SU-DHL-6 (cell line): ENCODE measurements at regions not wholly inside any gene's neighbourhood (a gene's known extent, or its start where the extent isn't known, plus 50 kb on each side); places are given as distances from the start of the nearest gene placed in this dataset.

Experiments
- H2AFZ ChIP-seq: fragments of 200-600 bp; sonication (generic); 2 replicates; pipeline ENCODE4 v1.6.1; 2014; ENCODE audit warnings: low read depth, mild to moderate bottlenecking, moderate library complexity, mixed read lengths, antibody characterized with exemption, low read length; ENCODE audit not compliant: severe bottlenecking
- H3F3A ChIP-seq: fragments of 200-600 bp; shearing (Covaris generic); 2 replicates; pipeline ENCODE4 v1.6.0; 2016; ENCODE audit warnings: antibody characterized with exemption, mild to moderate bottlenecking; ENCODE audit not compliant: insufficient read depth
- H3K27ac ChIP-seq: fragments of 200-600 bp; sonication (generic); 2 replicates; pipeline ENCODE4 v1.5.1; 2016; ENCODE audit warnings: low read depth, mild to moderate bottlenecking, low read length, moderate library complexity, mixed read lengths
- H3K27me3 ChIP-seq: fragments of 200-600 bp; sonication (generic), shearing (Covaris generic); 2 replicates; pipeline ENCODE4 v1.6.0; 2014; ENCODE audit warnings: mild to moderate bottlenecking, low read length
- H3K36me3 ChIP-seq: fragments of 200-600 bp; sonication (generic); 2 replicates; pipeline ENCODE4 v1.6.1; 2014; ENCODE audit warnings: mild to moderate bottlenecking, low read length, mixed read lengths
- H3K4me2 ChIP-seq: fragments of 300-600, 200-600 bp; shearing (Covaris generic), sonication (generic); 2 replicates; pipeline ENCODE4 v1.6.0; 2014; ENCODE audit warnings: low read length, low read depth, mild to moderate bottlenecking; ENCODE audit not compliant: poor library complexity, severe bottlenecking
- H3K4me3 ChIP-seq: fragments of 200-600 bp; sonication (generic); 2 replicates; pipeline ENCODE4 v1.5.1; 2014; ENCODE audit warnings: antibody characterized with exemption, low read length, mild to moderate bottlenecking, mixed read lengths; ENCODE audit not compliant: insufficient read depth, poor library complexity, severe bottlenecking
- H3K79me2 ChIP-seq: fragments of 200-600 bp; sonication (generic); 2 replicates; pipeline ENCODE4 v1.6.1; 2014; ENCODE audit warnings: mild to moderate bottlenecking, low read length, moderate library complexity; ENCODE audit not compliant: insufficient read depth
- H3K9ac ChIP-seq: fragments of 200-600 bp; sonication (generic); 2 replicates; pipeline ENCODE4 v1.7.0; 2014; ENCODE audit warnings: mild to moderate bottlenecking, low read length
- H3K9me2 ChIP-seq: fragments of 200-600 bp; sonication (generic); replicated peaks from 2 replicates; pipeline ENCODE4 v1.6.1; 2014; ENCODE audit warnings: low read length; ENCODE audit not compliant: insufficient read depth
- H3K9me3 ChIP-seq: fragments of 200-600 bp; sonication (generic); 2 replicates; pipeline ENCODE4 v1.6.1; 2014; ENCODE audit warnings: low read length, mixed read lengths; ENCODE audit not compliant: insufficient read depth
- H4K20me1 ChIP-seq: fragments of 200-600 bp; sonication (generic); 2 replicates; pipeline ENCODE4 v1.6.1; 2014; ENCODE audit warnings: low read depth, mild to moderate bottlenecking, antibody characterized with exemption, low read length, moderate library complexity, mixed read lengths
- CTCF ChIP-seq: fragments of 200-600 bp; sonication (generic); IDR thresholded peaks from one replicate; pipeline ENCODE4 v1.5.1; 2017; ENCODE audit warnings: antibody characterized with exemption, mild to moderate bottlenecking, low read length, moderate library complexity; ENCODE audit not compliant: insufficient read depth, poor library complexity, severe bottlenecking
- EZH2phosphoT487 ChIP-seq: fragments of 200-600 bp; sonication (generic), shearing (Covaris generic); conservative IDR thresholded peaks from 2 replicates; pipeline ENCODE4 v1.6.1; 2018; ENCODE audit warnings: mild to moderate bottlenecking, antibody characterized with exemption, low read length, moderate library complexity, mixed read lengths

- H3K9ac ChIP-seq, result no peak overlapping the region
- no peak overlapping the region for H3K4me2 ChIP-seq
- no peaks in the 10 kb centered on the region for H3F3A ChIP-seq
- TF ChIP-seq CTCF (no peak), EZH2phosphoT487 (no peak)
- no peaks in the 10 kb centered on the region for H3K9me3 ChIP-seq
- H3K79me2 ChIP-seq, result no peaks in the 10 kb centered on the region
- no peaks in the 10 kb centered on the region for H3K36me3 ChIP-seq
- no peak overlapping the region for H2AFZ ChIP-seq
- no peaks in the 10 kb centered on the region for H3K27me3 ChIP-seq
- H3K9me2 ChIP-seq, result no peaks in the 10 kb centered on the region
- no peak overlapping the region for H3K4me3 ChIP-seq
- no peaks in the 10 kb centered on the region for H4K20me1 ChIP-seq
- H3K27ac ChIP-seq, result no peak overlapping the region
Observed at GRCh38 chr1:70887936-70888335, 159.7 kb downstream of the PTGER3 start.

GRCh38 chr1:70888722-70889121, 158.9 kb downstream of the PTGER3 start:
- TF ChIP-seq EZH2phosphoT487 (no peak), CTCF (no peak)
- H4K20me1 ChIP-seq, result no peaks in the 10 kb centered on the region
- no peak overlapping the region for H3K4me3 ChIP-seq
- no peaks in the 10 kb centered on the region for H3K27me3 ChIP-seq
- H3K79me2 ChIP-seq, result no peaks in the 10 kb centered on the region
- H2AFZ ChIP-seq, result no peak overlapping the region
- H3K9me2 ChIP-seq, result no peaks in the 10 kb centered on the region
- no peaks in the 10 kb centered on the region for H3F3A ChIP-seq
- no peaks in the 10 kb centered on the region for H3K9me3 ChIP-seq
- H3K36me3 ChIP-seq, result no peaks in the 10 kb centered on the region
- no peak overlapping the region for H3K4me2 ChIP-seq
- no peak overlapping the region for H3K9ac ChIP-seq
- H3K27ac ChIP-seq, result no peak overlapping the region

- Histone ChIP-seq H3K4me3 (no peak overlapping the region), H4K20me1 (no peaks in the 10 kb centered on the region), H3K27ac (no peak overlapping the region), H3K36me3 (no peaks in the 10 kb centered on the region), H3F3A (no peaks in the 10 kb centered on the region), H3K9me3 (no peaks in the 10 kb centered on the region), H3K79me2 (no peaks in the 10 kb centered on the region), H3K9me2 (no peaks in the 10 kb centered on the region), H3K9ac (no peak overlapping the region), H2AFZ (no peak overlapping the region), H3K27me3 (no peaks in the 10 kb centered on the region), H3K4me2 (no peak overlapping the region)
- TF ChIP-seq EZH2phosphoT487, result no peak
- no peak for TF ChIP-seq CTCF
Observed at GRCh38 chr1:70890408-70890807, 157.2 kb downstream of the PTGER3 start.
